ENCODE measurements at regions not wholly inside any gene's neighbourhood (a gene's known extent, or its start where the extent isn't known, plus 50 kb on each side); places are given as distances from the start of the nearest gene placed in this dataset.
"Not testable (repeated sequence)": the region's sequence is repeated elsewhere in the genome, so short reads cannot be mapped to it uniquely, and the experiment has no call there.

- TF ChIP-seq CTCF (IDR thresholded peaks at IDR 0.05 in 4 of 5, conservative IDR thresholded peaks at IDR 0.05 in 1 of 5): peak in 4 of 5 experiments; percentile 39 to 84 (median 78)
- in situ Hi-C loops (cut with MboI; ENCODE audit: low sequenced_read_pairs in 4 of 4); H3K27ac ChIP-seq; H3K4me1 ChIP-seq; H3K9me3 ChIP-seq; DNase-seq; ATAC-seq; H3K27me3 ChIP-seq; H3K36me3 ChIP-seq: not testable (repeated sequence)
- H3K4me3 ChIP-seq: peak overlapping the region; percentile 40 to 54 (median 49)
- intact Hi-C loops (cut with DNase I; ENCODE audit: low total_unique reads): loop anchor here (10.0 kb wide), 1 partner anchor 285 kb away; no protein-coding TSS in a partner anchor
These were observed 83.9 kb upstream of the FRG2C start for GRCh38 chr3:75579981-75580782.

- ATAC-seq; in situ Hi-C loops (cut with MboI; ENCODE audit: low sequenced_read_pairs in 4 of 4); H3K27ac ChIP-seq; H3K36me3 ChIP-seq; H3K4me3 ChIP-seq; DNase-seq; H3K4me1 ChIP-seq; H3K27me3 ChIP-seq; H3K9me3 ChIP-seq: not testable (repeated sequence)
- intact Hi-C loops (cut with DNase I; ENCODE audit: low total_unique reads): loop anchor here (10.0 kb wide), 1 partner anchor 288 kb away; no protein-coding TSS in a partner anchor
These were observed 81.6 kb upstream of the FRG2C start for GRCh38 chr3:75582536-75582935.

- H3K9me3 ChIP-seq; H3K27me3 ChIP-seq; H3K27ac ChIP-seq; H3K4me3 ChIP-seq; in situ Hi-C loops (cut with MboI; ENCODE audit: low sequenced_read_pairs in 4 of 4); H3K4me1 ChIP-seq; DNase-seq; ATAC-seq; H3K36me3 ChIP-seq: not testable (repeated sequence)
- intact Hi-C loops (cut with DNase I; ENCODE audit: low total_unique reads): loop anchor here (10.0 kb wide), 1 partner anchor 288 kb away; no protein-coding TSS in a partner anchor
These were observed 81.0 kb upstream of the FRG2C start for GRCh38 chr3:75583116-75583515.

GRCh38 chr3:75587695-75588094, 76.4 kb upstream of the FRG2C start:
- DNase-seq; H3K27ac ChIP-seq; H3K4me1 ChIP-seq; H3K9me3 ChIP-seq; H3K27me3 ChIP-seq; ATAC-seq; H3K36me3 ChIP-seq; in situ Hi-C loops (cut with MboI; ENCODE audit: low sequenced_read_pairs in 4 of 4); H3K4me3 ChIP-seq: not testable (repeated sequence)
- intact Hi-C loops (cut with DNase I; ENCODE audit: low total_unique reads): loop anchor here (10.0 kb wide), 1 partner anchor 293 kb away; no protein-coding TSS in a partner anchor

- DNase-seq; H3K27ac ChIP-seq; H3K27me3 ChIP-seq; H3K9me3 ChIP-seq; H3K36me3 ChIP-seq; H3K4me3 ChIP-seq; H3K4me1 ChIP-seq; in situ Hi-C loops (cut with MboI; ENCODE audit: low sequenced_read_pairs in 4 of 4); ATAC-seq; intact Hi-C loops (cut with DNase I; ENCODE audit: low total_unique reads): not testable (repeated sequence)
These were observed 73.7 kb upstream of the FRG2C start for GRCh38 chr3:75590382-75590781.

DNA sequence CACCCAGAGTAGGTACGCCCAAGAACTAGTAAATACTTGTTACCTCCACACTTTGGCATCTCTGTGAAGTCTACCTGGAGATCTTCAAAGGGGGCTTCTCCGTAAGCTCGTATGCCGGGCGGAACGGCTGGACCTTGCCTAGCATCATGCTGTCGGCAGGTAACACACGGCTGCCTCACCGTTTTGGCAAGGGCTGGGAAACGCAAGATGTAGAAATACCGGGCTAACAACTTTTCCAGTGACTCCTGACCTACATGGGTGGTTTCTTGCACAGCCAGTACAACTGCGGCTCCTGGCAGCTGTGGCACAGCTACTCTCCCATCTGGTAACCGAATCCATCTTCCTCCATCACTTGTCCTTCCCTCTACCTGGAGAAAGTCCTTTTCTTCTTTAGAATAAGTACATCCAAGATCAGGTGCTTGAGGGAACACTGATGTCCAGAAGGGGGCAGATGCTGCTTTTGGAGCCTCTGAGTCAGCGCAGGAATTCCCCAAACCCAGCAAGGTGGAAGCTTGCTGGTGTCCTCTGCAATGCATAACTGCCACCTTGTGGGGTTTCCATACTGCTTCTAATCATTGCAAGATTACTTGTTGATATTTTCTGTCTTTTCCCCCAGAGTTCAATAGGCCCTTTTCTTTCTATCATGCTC, 59.7 kb upstream of the FRG2C start:
- intact Hi-C loops (cut with DNase I; ENCODE audit: low total_unique reads); H3K36me3 ChIP-seq; H3K4me1 ChIP-seq; in situ Hi-C loops (cut with MboI; ENCODE audit: low sequenced_read_pairs in 4 of 4); H3K27me3 ChIP-seq; H3K9me3 ChIP-seq; ATAC-seq; DNase-seq; H3K27ac ChIP-seq; H3K4me3 ChIP-seq: not testable (repeated sequence)

DNA sequence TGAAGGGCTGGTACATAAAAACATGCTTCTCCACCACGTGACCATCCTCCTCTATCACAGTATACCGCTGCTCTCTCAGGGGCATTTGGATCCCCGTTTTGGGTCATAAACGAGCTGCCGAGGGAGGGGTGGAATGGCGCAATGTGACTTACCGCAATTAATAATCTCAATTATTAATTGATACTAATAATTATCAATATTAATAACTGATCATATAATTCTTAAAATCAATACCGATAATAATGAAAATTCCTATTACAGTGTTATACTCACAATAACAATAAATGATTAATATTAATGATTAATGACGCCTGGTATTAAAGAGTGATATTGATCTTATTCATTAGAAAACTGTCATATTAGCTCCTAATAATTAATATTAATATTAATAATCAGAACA, 56.1 kb upstream of the FRG2C start:
- H3K27me3 ChIP-seq; H3K9me3 ChIP-seq; ATAC-seq; in situ Hi-C loops (cut with MboI; ENCODE audit: low sequenced_read_pairs in 4 of 4); intact Hi-C loops (cut with DNase I; ENCODE audit: low total_unique reads); H3K36me3 ChIP-seq; H3K4me3 ChIP-seq; H3K4me1 ChIP-seq; H3K27ac ChIP-seq; DNase-seq: not testable (repeated sequence)

- H3K27me3 ChIP-seq; H3K9me3 ChIP-seq; in situ Hi-C loops (cut with MboI; ENCODE audit: low sequenced_read_pairs in 4 of 4); DNase-seq; H3K36me3 ChIP-seq; H3K4me1 ChIP-seq; ATAC-seq; H3K4me3 ChIP-seq; intact Hi-C loops (cut with DNase I; ENCODE audit: low total_unique reads); H3K27ac ChIP-seq: not testable (repeated sequence)
These were observed 54.5 kb upstream of the FRG2C start for GRCh38 chr3:75609598-75609997.
